HG03159 (cell line): ENCODE measurements at regions not wholly inside any gene's neighbourhood (a gene's known extent, or its start where the extent isn't known, plus 50 kb on each side); places are given as distances from the start of the nearest gene placed in this dataset.

ENCODE experiments used
- ATAC-seq: cut with Tn5 transposase; IDR thresholded peaks from one replicate; pipeline ENCODE4 v1.9.1; 2021; ENCODE audit warnings: mild to moderate bottlenecking, moderate library complexity; ENCODE audit not compliant: unreplicated experiment

GRCh38 chr16:52597772-52598483 lies 51.0 kb upstream of the TOX3 start:
- ATAC-seq: no peak

GRCh38 chr16:52597073-52597771 lies 50.3 kb upstream of the TOX3 start:
- ATAC-seq: no peak
